ENCODE measurements at regions not wholly inside any gene's neighbourhood (a gene's known extent, or its start where the extent isn't known, plus 50 kb on each side); places are given as distances from the start of the nearest gene placed in this dataset.
A peak's percentile ranks its signal among the peaks of the same experiment; 100 is the strongest.

DNA sequence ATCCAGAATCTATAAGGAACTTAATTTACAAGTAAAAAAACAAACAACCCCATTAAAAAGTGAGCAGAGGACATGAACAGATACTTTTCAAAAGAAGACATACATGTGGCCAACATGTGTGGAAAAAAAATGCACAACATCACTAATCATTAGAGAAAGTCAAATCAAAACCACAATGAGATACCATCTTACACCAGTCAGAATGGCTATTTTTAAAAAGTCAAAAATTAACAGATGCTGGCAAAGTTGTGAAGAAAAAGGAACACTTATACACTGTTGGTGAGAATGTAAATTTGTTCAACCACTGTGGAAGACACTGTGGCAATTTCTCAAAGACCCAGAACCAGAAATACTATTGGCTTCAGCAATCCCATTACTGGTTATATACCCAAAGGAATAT is 830.0 kb upstream of the ALCAM start:
- DNase-seq (ENCODE audit: low read depth in 2 of 2): no peak
- TF ChIP-seq, protein P1, sequence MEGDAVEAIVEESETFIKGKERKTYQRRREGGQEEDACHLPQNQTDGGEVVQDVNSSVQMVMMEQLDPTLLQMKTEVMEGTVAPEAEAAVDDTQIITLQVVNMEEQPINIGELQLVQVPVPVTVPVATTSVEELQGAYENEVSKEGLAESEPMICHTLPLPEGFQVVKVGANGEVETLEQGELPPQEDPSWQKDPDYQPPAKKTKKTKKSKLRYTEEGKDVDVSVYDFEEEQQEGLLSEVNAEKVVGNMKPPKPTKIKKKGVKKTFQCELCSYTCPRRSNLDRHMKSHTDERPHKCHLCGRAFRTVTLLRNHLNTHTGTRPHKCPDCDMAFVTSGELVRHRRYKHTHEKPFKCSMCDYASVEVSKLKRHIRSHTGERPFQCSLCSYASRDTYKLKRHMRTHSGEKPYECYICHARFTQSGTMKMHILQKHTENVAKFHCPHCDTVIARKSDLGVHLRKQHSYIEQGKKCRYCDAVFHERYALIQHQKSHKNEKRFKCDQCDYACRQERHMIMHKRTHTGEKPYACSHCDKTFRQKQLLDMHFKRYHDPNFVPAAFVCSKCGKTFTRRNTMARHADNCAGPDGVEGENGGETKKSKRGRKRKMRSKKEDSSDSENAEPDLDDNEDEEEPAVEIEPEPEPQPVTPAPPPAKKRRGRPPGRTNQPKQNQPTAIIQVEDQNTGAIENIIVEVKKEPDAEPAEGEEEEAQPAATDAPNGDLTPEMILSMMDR (IDR thresholded peaks at IDR 0.05; ENCODE audit: low read depth, low read length): no peak
- no peak overlapping the region for H3K4me3 ChIP-seq (replicated peaks in 1 of 2; ENCODE audit: low read depth in 2 of 2, low read length in 2 of 2)

DNA sequence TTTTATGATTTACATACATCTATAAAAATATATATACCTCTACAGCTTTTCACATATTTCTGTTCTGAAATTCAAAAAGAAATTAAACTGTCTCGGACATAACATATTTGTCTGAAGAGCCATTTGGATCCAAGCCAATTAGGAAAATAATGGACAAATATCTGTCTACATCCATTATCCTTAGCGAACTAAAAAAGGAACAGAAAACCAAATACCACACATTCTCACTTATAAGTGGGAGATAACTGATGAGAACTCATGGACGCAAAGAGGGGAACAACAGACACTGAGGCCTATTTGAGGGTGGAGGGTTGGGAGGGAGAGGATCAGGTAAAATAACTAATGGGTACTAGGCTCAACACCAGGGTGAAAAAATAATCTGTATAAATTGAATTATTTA is 829.4 kb upstream of the ALCAM start:
- TF ChIP-seq, protein P1 (IDR thresholded peaks at IDR 0.05; ENCODE audit: low read depth, low read length): no peak
- no peak overlapping the region for H3K4me3 ChIP-seq (replicated peaks in 1 of 2; ENCODE audit: low read depth in 2 of 2, low read length in 2 of 2)
- DNase-seq (ENCODE audit: low read depth in 2 of 2): no peak

DNA sequence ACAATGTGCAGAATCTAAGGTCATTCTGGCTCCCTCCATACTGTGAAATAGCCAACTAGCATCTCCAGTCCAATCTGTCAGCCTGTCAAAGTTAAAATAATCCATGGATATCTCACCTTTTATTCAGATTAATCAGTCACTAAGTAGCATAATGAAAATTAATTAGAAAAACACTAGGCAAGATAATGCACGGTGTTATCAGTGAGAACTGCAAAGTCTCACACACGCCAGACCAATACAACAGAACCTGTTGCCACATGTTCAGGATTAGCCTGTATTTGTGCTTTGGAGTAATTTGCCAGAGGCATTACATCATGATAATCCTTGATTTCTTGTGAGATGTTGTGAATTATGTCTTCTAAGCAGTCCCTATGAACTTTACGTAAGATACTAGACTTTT is 820.4 kb upstream of the ALCAM start:
- TF ChIP-seq, protein P1 (IDR thresholded peaks at IDR 0.05; ENCODE audit: low read depth, low read length): no peak
- no peak for DNase-seq (ENCODE audit: low read depth in 2 of 2)
- no peak overlapping the region for H3K4me3 ChIP-seq (replicated peaks in 1 of 2; ENCODE audit: low read depth in 2 of 2, low read length in 2 of 2)

DNA sequence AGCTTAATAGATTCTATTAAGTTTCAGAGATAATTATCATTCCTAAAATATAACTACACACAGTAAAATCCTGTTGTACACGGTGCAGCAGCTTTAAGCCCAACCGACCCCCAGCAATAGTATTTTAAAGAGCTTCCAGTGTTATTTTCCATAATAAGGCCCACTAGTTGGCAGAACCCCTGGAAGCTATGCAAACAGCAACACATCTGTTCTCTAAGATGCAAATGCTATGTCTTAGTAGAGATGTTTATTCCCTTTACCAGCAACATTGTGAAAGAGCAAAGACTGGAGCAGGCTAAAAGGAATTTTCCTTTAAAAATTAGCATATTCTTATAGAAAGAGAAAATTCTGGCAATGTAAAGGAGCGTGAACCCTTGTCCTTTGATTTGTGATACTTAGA is 819.7 kb upstream of the ALCAM start:
- TF ChIP-seq, protein P1 (IDR thresholded peaks at IDR 0.05; ENCODE audit: low read depth, low read length): no peak
- no peak for DNase-seq (ENCODE audit: low read depth in 2 of 2)
- H3K4me3 ChIP-seq (replicated peaks in 1 of 2; ENCODE audit: low read depth in 2 of 2, low read length in 2 of 2): no peak overlapping the region

DNA sequence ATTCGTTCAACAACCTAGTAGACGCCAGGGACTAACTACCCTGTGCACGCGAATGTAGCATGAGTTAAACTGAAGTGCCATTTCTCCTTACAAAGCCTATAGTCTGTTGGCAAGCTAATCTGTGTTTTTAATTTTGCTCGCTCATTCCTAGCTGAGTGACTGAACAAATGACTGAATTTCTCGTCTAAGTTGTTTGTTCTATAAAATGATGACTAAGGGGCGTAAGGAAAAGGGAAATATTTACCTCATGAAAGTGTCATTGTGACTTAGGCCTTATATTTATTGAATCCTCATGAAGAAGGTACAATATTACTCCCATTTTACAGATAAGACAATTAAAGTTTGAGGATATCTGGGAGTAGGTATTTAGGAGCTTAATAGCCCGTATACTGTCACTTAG is 818.3 kb upstream of the ALCAM start:
- no peak for DNase-seq (ENCODE audit: low read depth in 2 of 2)
- TF ChIP-seq, protein P1 (IDR thresholded peaks at IDR 0.05; ENCODE audit: low read depth, low read length): no peak
- no peak overlapping the region for H3K4me3 ChIP-seq (replicated peaks in 1 of 2; ENCODE audit: low read depth in 2 of 2, low read length in 2 of 2)

DNA sequence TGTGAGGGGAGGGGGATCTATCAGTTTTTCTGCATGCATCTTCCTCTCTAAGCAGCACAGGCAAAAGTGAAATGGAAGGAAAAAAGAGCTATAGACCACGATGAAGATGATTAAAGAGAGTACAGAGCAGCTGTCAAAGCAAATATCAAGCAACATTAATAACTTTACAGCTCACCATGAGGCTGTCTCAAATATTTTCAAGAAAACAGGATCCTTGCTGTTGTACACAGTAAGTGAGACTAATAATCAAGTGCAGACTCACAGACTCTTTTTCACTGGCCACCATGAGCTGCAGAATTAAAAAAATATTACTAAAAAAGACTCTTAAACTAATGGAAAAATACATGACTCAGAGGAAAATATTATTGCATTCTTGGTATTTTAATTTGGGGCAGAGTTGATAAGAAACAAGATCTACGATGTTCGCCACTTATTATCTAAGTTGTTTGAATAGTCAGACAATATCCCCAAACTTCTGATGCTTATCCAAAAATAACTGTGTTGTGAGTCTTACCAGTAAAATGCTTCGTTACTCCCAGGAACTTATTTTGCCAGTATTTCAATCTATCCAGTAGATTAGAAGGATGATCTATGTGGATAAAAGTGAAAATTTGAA is 817.5 kb upstream of the ALCAM start:
- no peak overlapping the region for H3K4me3 ChIP-seq (replicated peaks in 1 of 2; ENCODE audit: low read depth in 2 of 2, low read length in 2 of 2)
- peak in 1 of 2 donors; percentile 2 for DNase-seq (ENCODE audit: low read depth in 2 of 2)
- TF ChIP-seq, protein P1 (IDR thresholded peaks at IDR 0.05; ENCODE audit: low read depth, low read length): no peak

DNA sequence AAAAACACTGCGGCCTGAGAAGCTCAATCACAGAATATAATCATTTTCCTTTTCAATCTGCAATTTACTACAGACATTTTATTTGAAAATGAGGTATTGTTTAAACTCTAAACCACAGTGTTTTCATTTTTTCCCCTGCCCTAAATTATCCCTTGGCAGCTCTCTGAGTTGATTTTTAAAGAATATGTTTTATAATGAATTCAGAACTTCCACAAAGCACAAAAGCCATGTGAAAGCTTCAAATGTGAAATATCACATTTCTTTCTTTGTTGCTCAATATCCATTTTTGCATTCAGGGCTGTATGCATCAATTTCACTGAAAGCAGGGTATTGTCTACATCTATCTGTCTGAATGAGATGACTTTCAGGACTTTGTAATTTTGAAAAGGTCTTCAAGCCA is 813.6 kb upstream of the ALCAM start:
- TF ChIP-seq, protein P1 (IDR thresholded peaks at IDR 0.05; ENCODE audit: low read depth, low read length): no peak
- no peak overlapping the region for H3K4me3 ChIP-seq (replicated peaks in 1 of 2; ENCODE audit: low read depth in 2 of 2, low read length in 2 of 2)
- DNase-seq (ENCODE audit: low read depth in 2 of 2): no peak
